ENCODE measurements at regions not wholly inside any gene's neighbourhood (a gene's known extent, or its start where the extent isn't known, plus 50 kb on each side); places are given as distances from the start of the nearest gene placed in this dataset.

GRCh38 chr5:23367874-23368273 lies 139.5 kb upstream of the PRDM9 start:
- DNase-seq: peak; percentile 19

DNA sequence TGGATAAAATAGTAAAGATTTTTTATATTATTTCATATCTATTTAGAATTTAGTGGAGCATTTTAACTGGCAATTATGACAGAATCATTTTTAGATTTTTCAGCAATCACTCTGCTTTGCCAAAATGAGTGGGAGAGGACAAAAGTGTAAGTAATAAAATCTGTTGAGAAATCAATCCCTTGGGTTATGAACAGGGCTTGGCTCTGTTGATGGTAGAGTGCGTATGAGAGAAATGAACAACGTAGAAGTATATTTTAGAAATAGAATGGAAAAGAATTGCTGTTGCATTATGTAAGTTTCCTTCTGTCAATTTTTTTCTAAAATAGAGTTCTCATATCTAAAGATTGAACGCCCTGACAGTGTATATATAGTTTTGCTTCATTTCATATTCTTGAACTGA lies 154.1 kb upstream of the PRDM9 start:
- no peak for DNase-seq

DNA sequence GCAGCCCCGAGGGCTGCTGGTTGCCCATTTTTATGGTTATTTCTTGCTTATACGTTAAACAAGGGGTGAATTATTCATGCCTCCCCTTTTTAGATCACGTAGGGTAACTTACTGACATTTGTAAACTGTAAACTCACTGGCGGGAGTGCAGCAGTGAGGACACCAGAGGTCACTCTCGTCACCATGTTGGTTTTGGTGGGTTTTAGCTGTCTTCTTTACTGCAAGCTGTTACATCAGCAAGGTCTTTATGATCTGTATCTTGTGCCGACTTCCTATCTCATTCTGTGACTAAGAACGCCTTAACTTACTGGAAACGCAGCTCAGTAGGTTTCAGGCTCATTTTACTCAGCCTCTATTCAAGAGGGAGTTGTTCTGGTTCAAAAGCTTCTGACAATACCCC lies 155.0 kb upstream of the PRDM9 start:
- DNase-seq: no peak

DNA sequence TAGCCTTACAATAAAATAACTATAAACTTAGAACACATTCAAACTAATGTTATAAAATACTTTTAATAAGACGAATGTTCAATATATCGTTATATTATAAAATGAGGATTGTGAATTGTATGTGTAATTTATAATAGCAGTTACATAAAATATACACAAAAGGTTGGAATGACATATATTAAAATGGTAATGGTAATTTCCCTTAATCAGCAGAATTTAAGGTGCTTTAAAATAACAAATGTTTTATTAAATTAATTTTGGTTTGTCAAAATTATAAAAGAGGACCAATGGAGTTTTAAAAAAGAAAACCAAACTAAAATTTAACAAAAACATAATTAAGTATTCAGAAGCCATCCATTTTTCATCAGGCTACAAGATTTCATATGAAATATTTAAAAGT lies 164.3 kb upstream of the PRDM9 start:
- DNase-seq: no peak

- DNase-seq: peak; percentile 49
Measured at GRCh38 chr5:23332650-23333251, 174.7 kb upstream of the PRDM9 start.

DNA sequence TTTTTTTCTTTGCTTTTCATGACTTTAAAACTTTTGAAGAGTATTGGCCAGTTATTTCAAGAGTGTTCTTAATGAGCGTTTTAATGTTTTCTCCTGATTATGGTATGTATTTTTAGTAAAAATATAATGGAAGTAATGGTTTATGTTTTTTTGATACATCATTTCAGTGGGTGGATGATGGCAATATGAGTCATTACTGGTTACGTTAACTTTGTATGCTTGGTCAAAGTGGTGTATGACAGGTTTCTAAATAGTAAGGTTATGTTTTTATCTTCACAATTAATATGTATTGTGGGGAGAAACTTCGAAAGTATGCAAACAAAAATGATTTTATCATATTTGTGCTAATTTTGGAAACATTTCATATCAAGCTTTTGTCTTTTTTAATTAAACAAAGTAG lies 176.7 kb upstream of the PRDM9 start:
- peak; percentile 64 for DNase-seq

DNA sequence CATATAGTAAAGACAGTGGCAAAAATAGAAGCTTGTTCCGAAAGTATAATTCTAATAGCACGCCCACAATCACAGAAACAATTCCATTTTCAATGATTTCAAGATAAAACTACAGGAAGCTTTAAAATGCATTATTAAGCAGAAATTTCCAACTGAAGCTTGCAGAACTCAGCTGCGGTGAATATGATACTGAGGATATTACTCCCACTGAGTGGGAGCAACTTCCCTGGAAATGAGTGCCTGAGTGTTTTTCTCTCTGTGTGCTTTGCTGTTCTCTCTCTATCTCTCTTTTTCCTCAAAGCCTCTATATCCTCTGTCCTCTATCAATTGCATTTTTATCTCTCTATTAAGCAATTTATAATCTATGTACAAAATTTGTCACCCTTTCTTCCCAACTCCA lies 187.5 kb upstream of the PRDM9 start:
- no peak for DNase-seq

GRCh38 chr5:23318960-23319359 lies 188.4 kb upstream of the PRDM9 start:
- no peak for DNase-seq

- DNase-seq: no peak
Measured at GRCh38 chr5:23318166-23318565, 189.2 kb upstream of the PRDM9 start.

DNA sequence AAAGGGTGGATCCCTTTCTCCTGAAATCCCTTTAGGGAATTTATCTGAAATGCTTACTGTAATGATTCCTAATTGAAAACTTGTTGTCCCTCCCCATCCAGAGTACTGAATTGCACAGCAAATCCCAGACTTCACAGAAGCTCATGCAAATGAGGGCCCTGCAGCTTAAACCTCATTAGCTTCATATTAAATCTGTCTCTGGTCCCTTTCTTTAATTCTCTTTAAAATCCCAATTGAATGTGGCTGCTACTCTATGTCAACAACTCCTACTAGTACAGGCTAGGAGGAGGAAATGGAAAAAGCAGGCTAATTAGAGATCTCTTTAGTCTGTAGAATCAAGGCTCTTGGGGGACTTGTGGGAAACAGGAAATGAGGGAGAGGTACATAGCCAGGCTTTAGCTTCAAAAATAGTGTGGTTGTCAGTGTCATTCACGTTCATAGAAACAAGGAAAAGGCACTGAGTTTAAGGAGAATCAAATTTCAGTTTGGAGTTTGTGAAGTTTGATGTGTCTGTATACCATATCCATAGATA lies 191.3 kb upstream of the PRDM9 start:
- peak; percentile 12 for DNase-seq

DNA sequence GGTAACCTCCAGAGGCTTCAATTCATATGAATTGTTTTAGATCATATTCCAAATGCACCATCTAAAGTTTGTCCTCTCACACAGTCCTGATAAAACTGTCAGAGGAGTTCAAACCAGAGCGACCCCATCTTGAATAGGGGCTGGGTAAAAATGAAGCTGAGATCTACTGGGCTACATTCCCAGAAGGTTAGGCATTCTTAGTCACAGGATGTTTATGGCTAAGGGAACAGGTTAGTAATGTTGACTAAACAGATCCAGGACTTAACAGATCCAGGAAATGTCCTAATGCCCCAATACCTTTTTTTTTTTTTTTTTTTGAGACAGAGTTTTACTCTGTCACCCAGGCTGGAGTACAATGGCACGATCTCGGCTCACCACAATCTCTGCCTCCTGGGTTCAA lies 192.6 kb upstream of the PRDM9 start:
- peak; percentile 90 for DNase-seq

- no peak for DNase-seq
Measured at GRCh38 chr5:23305055-23305454, 202.4 kb upstream of the PRDM9 start.

- DNase-seq: no peak
Measured at GRCh38 chr5:23303836-23304235, 203.6 kb upstream of the PRDM9 start.

- DNase-seq: no peak
Measured at GRCh38 chr5:23303435-23303834, 204.0 kb upstream of the PRDM9 start.

DNA sequence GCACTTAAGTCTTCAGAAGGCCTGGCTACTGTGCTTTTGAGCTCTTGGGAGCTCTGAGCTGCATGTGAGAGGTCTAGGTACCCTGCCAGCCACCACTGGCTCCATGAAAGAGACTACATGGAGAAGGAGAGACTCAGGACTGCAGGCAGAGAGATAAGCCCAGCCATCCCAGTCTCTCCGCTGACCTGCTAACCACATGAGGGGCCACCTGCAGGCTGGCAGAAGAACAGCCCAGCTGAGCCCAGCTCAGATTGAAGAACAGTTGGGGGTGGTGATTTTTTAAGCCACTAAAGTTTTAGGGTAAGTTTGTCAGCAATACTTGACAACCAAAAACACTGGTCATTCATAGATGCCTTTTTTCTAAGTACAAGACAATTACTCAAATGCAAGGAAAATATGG lies 205.0 kb upstream of the PRDM9 start:
- no peak for DNase-seq

- DNase-seq: peak; percentile 75
Measured at GRCh38 chr5:23289162-23289561, 218.2 kb upstream of the PRDM9 start.

GRCh38 chr5:23284656-23285055 lies 222.8 kb upstream of the PRDM9 start:
- no peak for DNase-seq

DNA sequence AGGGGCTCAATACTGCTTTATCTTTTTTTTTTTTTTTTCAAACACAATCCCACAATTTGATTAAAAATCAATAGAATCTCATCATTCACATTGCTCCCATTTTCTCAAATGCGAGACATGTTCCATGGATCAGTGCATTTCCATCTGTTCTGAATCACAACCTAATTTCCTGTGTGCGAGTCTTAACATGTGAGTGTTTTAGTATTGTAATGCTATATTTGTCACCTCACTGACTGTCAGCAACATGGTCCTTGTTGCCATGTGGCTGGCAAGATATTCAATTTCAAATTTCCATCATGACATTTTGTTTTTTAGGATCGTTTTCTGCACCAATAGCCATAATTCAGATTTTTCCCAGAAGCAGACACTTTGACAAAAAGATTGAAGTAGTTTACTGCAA lies 233.2 kb upstream of the PRDM9 start:
- no peak for DNase-seq

- peak; percentile 77 for DNase-seq
Measured at GRCh38 chr5:23269981-23270380, 237.4 kb upstream of the PRDM9 start.

DNA sequence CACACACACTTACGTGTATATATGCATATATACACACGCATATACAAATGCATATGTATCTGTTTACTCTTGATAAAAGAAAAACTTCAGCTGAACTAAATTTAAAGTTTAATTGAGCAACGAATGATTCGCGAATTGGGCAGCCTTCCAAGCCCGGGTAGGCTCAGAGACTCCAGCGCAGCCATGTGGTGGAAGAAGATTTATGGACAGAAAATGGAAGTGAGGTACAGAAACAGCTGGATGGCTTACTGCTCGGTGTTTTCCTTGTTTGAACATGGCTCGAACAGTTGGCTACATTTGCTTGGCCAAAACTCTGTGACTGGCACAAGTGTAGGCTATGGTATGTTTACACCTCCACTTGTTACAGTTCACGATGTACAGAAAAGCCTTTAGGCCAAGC lies 239.3 kb upstream of the PRDM9 start:
- no peak for DNase-seq

DNA sequence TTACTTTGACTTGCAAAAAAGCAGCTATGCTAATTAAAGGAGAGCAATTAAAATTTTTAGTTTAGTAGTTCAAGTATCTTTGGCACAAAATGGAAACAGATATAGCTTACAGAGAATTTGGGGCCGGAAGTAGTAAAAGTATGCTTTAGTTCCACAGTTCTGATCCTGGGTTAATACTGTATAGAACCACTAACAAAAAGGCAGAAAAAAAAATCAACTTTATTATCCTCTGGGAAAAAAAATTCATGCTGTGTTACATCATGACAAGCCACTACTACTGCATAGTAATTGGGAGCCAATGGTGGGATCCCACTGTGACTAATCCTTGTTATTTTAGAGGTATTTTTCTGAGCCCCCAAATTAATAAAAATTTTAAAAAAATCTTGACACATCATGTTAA lies 246.8 kb upstream of the PRDM9 start:
- no peak for DNase-seq

DNA sequence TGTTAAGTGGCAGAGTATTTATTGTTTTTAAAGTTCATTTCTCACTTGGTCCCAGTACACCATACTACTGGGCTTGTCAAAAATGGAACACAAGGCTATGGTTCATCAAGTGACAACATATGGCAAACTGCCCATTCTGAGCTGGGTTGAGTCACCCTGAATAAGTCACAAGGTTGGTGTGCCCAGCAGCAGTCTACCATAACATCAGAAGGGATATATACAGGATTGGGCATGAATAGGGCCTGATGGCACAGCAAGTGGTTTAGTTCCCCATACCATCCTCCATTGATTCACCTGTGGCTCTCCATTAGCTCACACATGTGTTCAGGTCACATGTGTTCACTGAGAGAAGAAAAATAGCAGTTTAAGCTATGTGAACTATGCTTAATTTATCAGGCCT lies 249.8 kb upstream of the PRDM9 start:
- peak; percentile 25 for DNase-seq

DNA sequence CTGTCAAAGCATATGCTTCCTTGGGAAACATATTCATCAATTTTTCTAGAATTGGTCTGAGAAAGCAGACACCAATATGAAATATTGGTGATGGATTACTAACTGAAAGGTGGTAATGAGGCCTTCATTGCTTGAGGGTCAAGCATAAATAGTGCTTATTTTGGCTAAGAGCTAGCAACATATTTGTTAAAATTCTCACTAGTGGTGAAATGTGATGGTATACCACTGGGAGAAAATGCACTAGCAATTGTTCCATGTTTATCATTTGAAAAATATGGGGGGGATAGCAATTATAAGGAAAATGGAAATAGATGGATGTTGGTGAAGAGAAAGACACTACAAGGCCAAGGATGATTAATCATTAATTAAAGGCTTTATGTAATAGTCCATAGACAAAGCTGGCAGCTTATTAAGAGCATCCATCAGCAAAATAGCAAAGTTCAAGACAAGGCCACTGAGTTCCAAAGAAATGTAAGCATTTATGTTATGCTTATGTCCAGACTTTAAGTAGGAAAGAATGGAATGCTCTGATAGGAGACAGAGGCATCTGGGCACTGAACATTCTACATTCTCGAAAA lies 253.7 kb upstream of the PRDM9 start:
- DNase-seq: no peak

GRCh38 chr5:23242891-23243290 lies 264.5 kb upstream of the PRDM9 start:
- no peak for DNase-seq

DNA sequence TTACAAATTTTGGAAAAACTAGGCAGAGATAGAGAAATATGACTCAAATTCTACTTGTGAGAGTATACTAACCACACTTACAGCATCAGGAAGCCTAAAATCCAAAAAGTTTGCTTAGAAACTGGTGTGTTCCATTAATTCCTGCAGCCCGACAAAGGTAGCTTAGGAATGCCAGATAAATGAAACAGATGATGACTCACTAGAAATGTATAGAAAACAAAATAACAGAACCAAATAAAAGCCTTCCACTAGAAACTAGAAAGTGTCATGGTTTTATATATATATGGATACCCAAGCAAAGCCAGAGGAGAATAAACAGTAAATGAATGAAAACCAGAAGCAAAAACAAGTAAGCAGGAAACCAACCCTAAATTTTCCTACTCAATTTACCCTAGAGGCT lies 272.2 kb upstream of the PRDM9 start:
- DNase-seq: no peak
